Panc1 (cell line): ENCODE measurements at regions not wholly inside any gene's neighbourhood (a gene's known extent, or its start where the extent isn't known, plus 50 kb on each side); places are given as distances from the start of the nearest gene placed in this dataset.

ENCODE experiments used
- ATAC-seq: fragments of 200-7000 bp; cut with Tn5 transposase; 2 replicates; pipeline ENCODE4 v1.9.1; 2020; ENCODE audit warnings: mild to moderate bottlenecking, moderate library complexity
- BruUV-seq: library from RNA; stranded (reverse); fragments of 400-500 nt; replicated peaks from 2 replicates; lab custom pipeline; 2021; lab: Mats Ljungman, UMichigan
- CTCF ChIA-PET: fragments of 300-600 bp; sonication (Branson Sonifier 250); formaldehyde crosslinking; loops from one replicate; lab custom pipeline; 2022; ENCODE audit warnings: antibody characterized with exemption; lab: Charles Lee
- POLR2A ChIA-PET: fragments of 300-600 bp; sonication (Branson Sonifier 250); formaldehyde crosslinking; loops from one replicate; lab custom pipeline; 2022; ENCODE audit warnings: antibody characterized with exemption; lab: Charles Lee
- DNase-seq: peaks from one replicate; pipeline ENCODE4 v3.0.0-alpha.2; 2010; ENCODE audit warnings: low read depth, low spot score
- H3K27ac ChIP-seq: 2 replicates; pipeline ENCODE4 v1.5.1; 2011; ENCODE audit warnings: mild to moderate bottlenecking, low read length, inconsistent platforms
- H3K27me3 ChIP-seq: fragments of 200-500 bp; sonication (Bioruptor generic); 2 replicates; pipeline ENCODE4 v1.6.0; 2014; ENCODE audit warnings: low read length, inconsistent platforms; ENCODE audit not compliant: control insufficient read depth, insufficient read depth
- H3K36me3 ChIP-seq: fragments of 200-500 bp; sonication (Bioruptor generic); 2 replicates; pipeline ENCODE4 v1.5.1; 2014; ENCODE audit warnings: inconsistent platforms, mild to moderate bottlenecking, low read length, moderate library complexity; ENCODE audit not compliant: control insufficient read depth, insufficient read depth
- H3K4me1 ChIP-seq: 2 replicates; pipeline ENCODE4 v1.5.1; 2011; ENCODE audit warnings: inconsistent platforms, mild to moderate bottlenecking, low read length, moderate library complexity; ENCODE audit not compliant: control insufficient read depth, insufficient read depth
- H3K4me3 ChIP-seq, 2 experiments: 2 replicates each; pipeline ENCODE4 v1.5.1; 2011 to 2012; ENCODE audit warnings: low read depth in 2 of 2, low read length in 2 of 2, mild to moderate bottlenecking in 2 of 2, inconsistent platforms in 1 of 2, moderate library complexity in 1 of 2
- H3K9me3 ChIP-seq: fragments of 200-500 bp; sonication (Bioruptor generic); 2 replicates; pipeline ENCODE4 v1.5.1; 2014; ENCODE audit warnings: low read depth, mild to moderate bottlenecking, inconsistent platforms, low read length, moderate library complexity; ENCODE audit not compliant: control insufficient read depth, insufficient read depth
- POLR2AphosphoS5 ChIP-seq: IDR thresholded peaks from 2 replicates; pipeline ENCODE4 v1.6.1; 2012; ENCODE audit warnings: mild to moderate bottlenecking, low read depth, low read length, moderate library complexity
- SIN3A ChIP-seq: IDR thresholded peaks from 2 replicates; pipeline ENCODE4 v1.6.1; 2012; ENCODE audit warnings: low read depth, mild to moderate bottlenecking, low read length, moderate library complexity, borderline replicate concordance; ENCODE audit not compliant: insufficient read depth
- TCF7L2 ChIP-seq: IDR thresholded peaks from 2 replicates; pipeline ENCODE4 v1.6.1; 2011; ENCODE audit warnings: mild to moderate bottlenecking, low read depth, low read length, inconsistent platforms
- in situ Hi-C: cut with HindIII; loops from 2 replicates; pipeline ENCODE4 v1.10.0; 2016; ENCODE audit warnings: low sequenced_read_pairs, low pct_unique_long_range_greater_than_20kb
- intact Hi-C: fragments of 100-400 bp; cut with micrococcal nuclease; formaldehyde crosslinking; loops from one replicate; pipeline ENCODE4 v1.10.0; 2022; ENCODE audit not compliant: unreplicated experiment
- TF ChIP-seq, protein P1 (sequence below), 2 experiments: IDR thresholded peaks; 2 replicates each; pipeline ENCODE4 v1.6.1; 2011 to 2012; ENCODE audit warnings: low read depth in 2 of 2, control low read depth in 1 of 2, low read length in 1 of 2, mild to moderate bottlenecking in 1 of 2, moderate library complexity in 1 of 2; ENCODE audit not compliant: insufficient read depth in 1 of 2
- TF ChIP-seq, protein P2 (sequence below): fragments of 450-650 bp; IDR thresholded peaks from 2 replicates; pipeline ENCODE4 v1.5.1; 2017; ENCODE audit warnings: mild to moderate bottlenecking

DNA sequence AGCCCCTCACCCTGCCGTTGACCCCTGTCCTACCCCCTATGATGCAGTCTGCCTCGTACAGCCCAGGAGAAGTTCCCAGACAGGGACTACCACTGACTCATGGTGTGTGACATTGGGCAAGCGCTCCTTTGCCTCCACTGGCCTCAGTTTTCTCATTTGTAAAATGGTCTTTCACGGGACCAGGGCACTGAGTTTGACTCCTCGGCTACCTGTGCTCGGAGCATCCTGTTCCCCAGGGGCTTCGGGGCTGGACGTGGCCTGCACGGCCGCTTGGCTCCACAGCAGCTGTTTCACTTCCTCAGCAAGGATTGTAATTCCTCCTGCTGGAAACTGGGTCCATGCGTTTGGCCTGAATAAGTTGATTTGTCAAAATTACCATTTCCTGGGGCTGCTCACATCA lies 277.3 kb downstream of the MATN1 start:
- no peaks in the 10 kb centered on the region for H3K9me3 ChIP-seq
- in situ Hi-C loops (no loop called here), intact Hi-C loops (no loop called here)

DNA sequence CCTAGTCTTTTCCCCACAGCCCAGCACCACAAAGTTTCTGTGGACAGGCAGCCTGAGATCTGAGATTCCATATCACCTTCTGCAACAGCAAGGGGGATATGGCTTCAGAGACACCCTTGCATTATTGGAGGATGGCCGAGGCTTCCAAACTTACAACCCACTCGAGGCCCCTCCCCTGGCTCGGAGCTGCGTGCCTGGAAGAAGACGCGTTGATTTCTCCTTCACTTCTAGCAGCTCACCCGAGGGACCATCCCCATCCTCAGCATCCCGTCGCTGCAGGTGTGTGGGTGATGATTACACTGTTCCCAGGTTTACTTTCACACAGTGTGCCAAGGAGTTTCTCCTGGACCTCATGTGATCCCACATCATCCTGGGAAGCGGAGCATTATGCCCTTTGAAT lies 277.9 kb downstream of the MATN1 start:
- TF ChIP-seq, protein P1, sequence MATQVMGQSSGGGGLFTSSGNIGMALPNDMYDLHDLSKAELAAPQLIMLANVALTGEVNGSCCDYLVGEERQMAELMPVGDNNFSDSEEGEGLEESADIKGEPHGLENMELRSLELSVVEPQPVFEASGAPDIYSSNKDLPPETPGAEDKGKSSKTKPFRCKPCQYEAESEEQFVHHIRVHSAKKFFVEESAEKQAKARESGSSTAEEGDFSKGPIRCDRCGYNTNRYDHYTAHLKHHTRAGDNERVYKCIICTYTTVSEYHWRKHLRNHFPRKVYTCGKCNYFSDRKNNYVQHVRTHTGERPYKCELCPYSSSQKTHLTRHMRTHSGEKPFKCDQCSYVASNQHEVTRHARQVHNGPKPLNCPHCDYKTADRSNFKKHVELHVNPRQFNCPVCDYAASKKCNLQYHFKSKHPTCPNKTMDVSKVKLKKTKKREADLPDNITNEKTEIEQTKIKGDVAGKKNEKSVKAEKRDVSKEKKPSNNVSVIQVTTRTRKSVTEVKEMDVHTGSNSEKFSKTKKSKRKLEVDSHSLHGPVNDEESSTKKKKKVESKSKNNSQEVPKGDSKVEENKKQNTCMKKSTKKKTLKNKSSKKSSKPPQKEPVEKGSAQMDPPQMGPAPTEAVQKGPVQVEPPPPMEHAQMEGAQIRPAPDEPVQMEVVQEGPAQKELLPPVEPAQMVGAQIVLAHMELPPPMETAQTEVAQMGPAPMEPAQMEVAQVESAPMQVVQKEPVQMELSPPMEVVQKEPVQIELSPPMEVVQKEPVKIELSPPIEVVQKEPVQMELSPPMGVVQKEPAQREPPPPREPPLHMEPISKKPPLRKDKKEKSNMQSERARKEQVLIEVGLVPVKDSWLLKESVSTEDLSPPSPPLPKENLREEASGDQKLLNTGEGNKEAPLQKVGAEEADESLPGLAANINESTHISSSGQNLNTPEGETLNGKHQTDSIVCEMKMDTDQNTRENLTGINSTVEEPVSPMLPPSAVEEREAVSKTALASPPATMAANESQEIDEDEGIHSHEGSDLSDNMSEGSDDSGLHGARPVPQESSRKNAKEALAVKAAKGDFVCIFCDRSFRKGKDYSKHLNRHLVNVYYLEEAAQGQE (IDR thresholded peaks at IDR 0.05; ENCODE audit: insufficient read depth in 1 of 2, low read depth in 2 of 2, low read length in 1 of 2), result no peak
- TF ChIP-seq TCF7L2, result no peak
- TF ChIP-seq POLR2AphosphoS5, result no peak
- TF ChIP-seq SIN3A, result no peak
- TF ChIP-seq, protein P2, sequence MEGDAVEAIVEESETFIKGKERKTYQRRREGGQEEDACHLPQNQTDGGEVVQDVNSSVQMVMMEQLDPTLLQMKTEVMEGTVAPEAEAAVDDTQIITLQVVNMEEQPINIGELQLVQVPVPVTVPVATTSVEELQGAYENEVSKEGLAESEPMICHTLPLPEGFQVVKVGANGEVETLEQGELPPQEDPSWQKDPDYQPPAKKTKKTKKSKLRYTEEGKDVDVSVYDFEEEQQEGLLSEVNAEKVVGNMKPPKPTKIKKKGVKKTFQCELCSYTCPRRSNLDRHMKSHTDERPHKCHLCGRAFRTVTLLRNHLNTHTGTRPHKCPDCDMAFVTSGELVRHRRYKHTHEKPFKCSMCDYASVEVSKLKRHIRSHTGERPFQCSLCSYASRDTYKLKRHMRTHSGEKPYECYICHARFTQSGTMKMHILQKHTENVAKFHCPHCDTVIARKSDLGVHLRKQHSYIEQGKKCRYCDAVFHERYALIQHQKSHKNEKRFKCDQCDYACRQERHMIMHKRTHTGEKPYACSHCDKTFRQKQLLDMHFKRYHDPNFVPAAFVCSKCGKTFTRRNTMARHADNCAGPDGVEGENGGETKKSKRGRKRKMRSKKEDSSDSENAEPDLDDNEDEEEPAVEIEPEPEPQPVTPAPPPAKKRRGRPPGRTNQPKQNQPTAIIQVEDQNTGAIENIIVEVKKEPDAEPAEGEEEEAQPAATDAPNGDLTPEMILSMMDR, result no peak

More for the DNA sequence above, 277.3 kb downstream of the MATN1 start:
- no peaks in the 10 kb centered on the region for H3K36me3 ChIP-seq
- H3K27me3 ChIP-seq, result no peaks in the 10 kb centered on the region
- DNase-seq (no peak), ATAC-seq (no peak)
- TF ChIP-seq, protein P1 (IDR thresholded peaks at IDR 0.05; ENCODE audit: insufficient read depth in 1 of 2, low read depth in 2 of 2, low read length in 1 of 2), result no peak
- no peak for TF ChIP-seq POLR2AphosphoS5
- TF ChIP-seq, protein P2, result no peak
- TF ChIP-seq SIN3A, result no peak
- no peak for TF ChIP-seq TCF7L2
- H3K4me3 ChIP-seq, result no peak overlapping the region
- BruUV-seq, result no TSS peak
- ChIA-PET CTCF (no interaction called here), POLR2A (no interaction called here)
- no peaks in the 10 kb centered on the region for H3K4me1 ChIP-seq
- no peak overlapping the region for H3K27ac ChIP-seq

More for the DNA sequence above, 277.9 kb downstream of the MATN1 start:
- CTCF ChIA-PET, result no interaction called here
- in situ Hi-C loops, result no loop called here
- Histone ChIP-seq H3K4me1 (no peaks in the 10 kb centered on the region), H3K4me3 (no peak overlapping the region), H3K36me3 (no peaks in the 10 kb centered on the region), H3K9me3 (no peaks in the 10 kb centered on the region), H3K27me3 (no peaks in the 10 kb centered on the region), H3K27ac (no peak overlapping the region)
- DNase-seq, result no peak
- POLR2A ChIA-PET, result no interaction called here
- BruUV-seq, result no TSS peak
- ATAC-seq, result no peak
- intact Hi-C loops, result no loop called here
